ENCODE measurements at regions not wholly inside any gene's neighbourhood (a gene's known extent, or its start where the extent isn't known, plus 50 kb on each side); places are given as distances from the start of the nearest gene placed in this dataset.
"Not testable (repeated sequence)": the region's sequence is repeated elsewhere in the genome, so short reads cannot be mapped to it uniquely, and the experiment has no call there.

DNA sequence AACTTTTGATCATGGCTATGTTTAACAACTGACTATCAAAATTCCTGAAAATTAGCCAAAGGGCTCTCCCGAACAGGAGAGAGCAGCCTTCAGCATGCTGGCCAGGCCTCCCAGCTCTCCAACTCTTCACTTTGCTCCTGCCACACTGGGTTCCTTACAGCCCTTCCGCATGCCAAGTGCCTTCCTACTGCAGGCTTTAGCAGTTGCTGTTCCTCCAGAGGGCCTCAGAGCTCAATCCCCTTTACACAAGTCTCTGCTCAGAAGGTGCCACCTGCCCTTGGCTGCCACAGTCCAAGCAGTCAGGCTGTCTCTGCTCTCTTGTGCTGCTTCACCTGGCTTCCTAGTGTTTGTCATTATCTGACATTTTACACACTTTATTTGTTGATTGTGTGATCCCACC is 553.1 kb upstream of the PPP2R3A start:
- DNase-seq = no peak

- no peak for DNase-seq
Observed at GRCh38 chr3:135416182-135416581, 549.3 kb upstream of the PPP2R3A start.

DNA sequence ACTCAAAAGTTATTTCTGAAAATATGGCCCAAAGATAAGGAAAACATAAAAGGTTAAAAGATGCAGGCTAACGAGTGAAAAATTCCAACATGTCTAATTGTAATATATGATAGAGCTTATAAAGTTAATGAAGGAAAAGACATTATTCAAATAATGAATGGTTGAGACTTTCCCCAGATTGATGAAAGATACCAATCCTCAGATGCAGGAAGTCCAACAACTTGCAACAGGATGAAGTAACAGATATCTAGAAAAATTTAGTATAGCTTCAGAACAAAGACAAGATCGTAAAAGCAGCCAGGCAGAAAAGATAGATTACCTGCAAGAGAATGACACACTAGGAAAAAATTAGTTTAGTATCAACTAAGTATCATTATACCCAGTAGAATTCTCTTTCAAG is 546.4 kb upstream of the PPP2R3A start:
- DNase-seq = no peak

- DNase-seq = no peak
Observed at GRCh38 chr3:135426508-135426907, 539.0 kb upstream of the PPP2R3A start.

- no peak for DNase-seq
Observed at GRCh38 chr3:135432402-135432801, 533.1 kb upstream of the PPP2R3A start.

DNA sequence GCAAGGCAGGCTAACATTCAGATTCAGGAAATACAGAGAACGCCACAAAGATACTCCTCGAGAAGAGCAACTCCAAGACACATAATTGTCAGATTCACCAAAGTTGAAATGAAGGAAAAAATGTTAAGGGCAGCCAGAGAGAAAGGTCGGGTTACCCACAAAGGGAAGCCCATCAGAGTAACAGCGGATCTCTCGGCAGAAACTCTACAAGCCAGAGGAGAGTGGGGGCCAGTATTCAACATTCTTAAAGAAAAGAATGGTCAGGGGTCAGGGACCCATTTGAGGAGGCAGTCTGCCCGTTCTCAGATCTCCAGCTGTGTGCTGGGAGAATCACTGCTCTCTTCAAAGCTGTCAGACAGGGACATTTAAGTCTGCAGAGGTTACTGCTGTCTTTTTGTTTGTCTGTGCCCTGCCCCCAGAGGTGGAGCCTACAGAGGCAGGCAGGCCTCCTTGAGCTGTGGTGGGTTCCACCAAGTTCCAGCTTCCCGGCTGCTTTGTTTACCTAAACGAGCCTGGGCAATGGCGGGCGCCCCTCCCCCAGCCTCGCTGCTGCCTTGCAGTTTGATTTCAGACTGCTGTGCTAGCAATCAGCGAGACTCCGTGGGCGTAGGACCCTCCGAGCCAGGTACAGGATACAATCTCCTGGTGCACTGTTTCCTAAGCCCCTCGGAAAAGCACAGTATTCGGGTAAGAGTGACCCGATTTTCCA is 526.5 kb upstream of the PPP2R3A start:
- DNase-seq = not testable (repeated sequence)

GRCh38 chr3:135439632-135440031 is 525.9 kb upstream of the PPP2R3A start:
- DNase-seq = not testable (repeated sequence)

GRCh38 chr3:135440233-135440632 is 525.3 kb upstream of the PPP2R3A start:
- no peak for DNase-seq

DNA sequence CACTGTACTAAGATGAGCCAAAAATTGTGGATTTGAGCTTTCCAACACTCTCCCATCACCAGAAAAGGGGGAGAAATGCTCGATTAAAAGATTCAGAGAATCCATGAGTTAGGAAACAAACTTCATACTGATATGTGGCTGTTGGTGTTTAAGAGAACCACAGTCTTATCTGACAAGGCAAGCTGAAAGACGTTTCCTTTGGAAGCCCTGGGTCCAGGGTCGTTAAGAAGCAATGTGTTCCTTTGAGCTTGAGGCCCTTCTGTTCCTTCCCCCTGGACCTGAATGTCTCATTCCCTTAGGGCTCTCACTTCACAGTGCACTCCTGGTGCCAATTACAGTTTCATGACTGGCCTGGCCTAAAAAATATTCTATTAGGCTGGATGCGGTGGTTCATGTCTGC is 524.8 kb upstream of the PPP2R3A start:
- DNase-seq = no peak

DNA sequence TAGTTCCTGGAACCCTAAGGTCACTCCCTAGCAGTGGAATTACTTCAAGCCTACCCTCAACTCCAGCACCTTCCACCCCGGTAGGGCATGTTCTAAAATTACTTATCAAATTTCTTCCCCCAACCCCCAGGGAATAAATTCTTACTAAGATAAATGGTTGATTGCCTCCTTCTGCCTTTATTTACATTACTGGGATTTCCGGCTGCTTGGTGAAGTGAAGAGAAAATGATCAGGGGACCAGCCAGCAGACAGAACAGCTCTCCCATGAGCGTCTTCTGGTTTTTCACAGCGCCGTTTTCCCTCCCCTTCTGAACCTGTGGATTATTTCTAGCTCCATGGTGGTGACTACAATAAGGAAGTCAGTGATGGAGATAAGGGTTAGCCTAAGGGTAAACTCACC is 521.5 kb upstream of the PPP2R3A start:
- DNase-seq = no peak

DNA sequence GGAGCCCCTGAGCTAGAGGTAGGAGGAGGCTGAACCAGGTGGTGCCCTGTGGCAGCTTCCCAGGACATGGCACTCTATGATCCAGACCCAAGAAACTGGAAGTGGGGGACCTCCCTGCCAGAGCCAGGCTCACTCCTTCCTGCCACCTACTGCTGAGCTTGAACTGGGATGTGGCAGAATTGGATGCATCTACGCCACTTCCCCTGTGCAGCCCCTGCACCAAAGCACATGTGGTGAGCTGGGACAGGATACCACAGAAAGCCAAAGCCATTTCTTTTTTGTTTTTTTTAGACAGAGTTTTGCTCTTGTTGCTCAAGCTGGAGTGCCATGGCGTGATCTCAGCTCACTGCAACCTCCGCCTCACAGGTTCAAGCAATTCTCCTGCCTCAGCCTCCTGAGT is 518.0 kb upstream of the PPP2R3A start:
- no peak for DNase-seq

DNA sequence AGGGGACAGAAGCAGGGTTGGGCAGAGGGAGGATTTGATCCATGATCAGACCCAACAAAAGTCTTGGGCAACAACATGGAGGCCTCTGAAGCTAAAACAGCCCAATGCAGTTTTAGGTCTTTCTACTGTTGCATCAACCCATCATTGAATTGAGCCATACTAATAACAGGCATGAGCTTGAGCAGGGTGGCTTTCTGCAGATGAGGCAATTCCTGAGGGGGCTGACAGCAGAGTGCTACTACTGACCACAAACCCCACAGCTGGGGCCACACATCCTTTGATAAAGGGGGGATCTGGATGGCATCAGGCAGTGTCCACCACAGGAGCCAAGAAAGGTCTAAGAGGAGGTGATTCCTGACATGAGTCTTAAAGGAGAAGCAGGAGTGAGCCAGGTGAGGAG is 517.0 kb upstream of the PPP2R3A start:
- DNase-seq = no peak

DNA sequence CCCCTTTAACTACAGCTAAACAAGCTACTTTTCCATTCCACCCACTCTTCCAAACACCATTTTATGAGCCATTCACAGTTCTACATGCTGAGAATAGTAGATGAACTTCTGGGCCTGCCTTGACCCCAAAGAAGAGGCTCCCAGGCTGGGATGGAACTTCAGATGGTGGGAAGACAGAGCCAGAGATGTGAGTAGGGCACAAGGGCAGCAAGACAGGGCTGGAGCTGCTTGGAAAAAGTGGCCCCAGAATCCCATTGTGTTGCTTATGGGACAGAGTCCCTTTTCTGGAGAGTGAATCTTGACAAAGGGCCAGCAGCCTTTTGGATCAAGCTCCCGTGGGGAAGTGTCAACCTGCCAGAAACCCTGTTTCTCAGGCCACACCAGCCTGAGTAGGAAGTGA is 516.5 kb upstream of the PPP2R3A start:
- no peak for DNase-seq

- DNase-seq = no peak
Observed at GRCh38 chr3:135451037-135451785, 514.3 kb upstream of the PPP2R3A start.

DNA sequence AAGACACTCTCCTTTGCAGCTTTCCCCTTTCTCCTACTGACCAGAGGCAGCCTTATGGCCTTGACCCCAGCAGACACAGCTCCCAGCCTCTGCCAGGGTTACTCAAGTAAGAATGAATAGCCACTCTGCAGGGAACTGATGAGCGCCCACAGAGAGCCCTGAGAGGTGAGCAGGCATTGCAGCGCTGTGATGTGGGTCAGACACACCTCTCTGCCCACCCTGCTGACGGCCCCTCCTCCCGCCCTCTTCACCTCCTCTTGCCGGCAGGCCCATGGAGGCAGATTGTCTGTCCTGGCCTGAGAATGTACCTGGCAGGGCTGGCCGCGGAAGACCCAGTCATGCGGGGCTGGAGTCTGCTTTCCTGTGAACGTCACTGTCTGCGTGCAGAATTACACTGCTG is 512.6 kb upstream of the PPP2R3A start:
- no peak for DNase-seq

GRCh38 chr3:135453326-135453725 is 512.2 kb upstream of the PPP2R3A start:
- no peak for DNase-seq

GRCh38 chr3:135454890-135455289 is 510.6 kb upstream of the PPP2R3A start:
- no peak for DNase-seq

- peak; percentile 86 for DNase-seq
Observed at GRCh38 chr3:135456108-135456790, 509.3 kb upstream of the PPP2R3A start.

DNA sequence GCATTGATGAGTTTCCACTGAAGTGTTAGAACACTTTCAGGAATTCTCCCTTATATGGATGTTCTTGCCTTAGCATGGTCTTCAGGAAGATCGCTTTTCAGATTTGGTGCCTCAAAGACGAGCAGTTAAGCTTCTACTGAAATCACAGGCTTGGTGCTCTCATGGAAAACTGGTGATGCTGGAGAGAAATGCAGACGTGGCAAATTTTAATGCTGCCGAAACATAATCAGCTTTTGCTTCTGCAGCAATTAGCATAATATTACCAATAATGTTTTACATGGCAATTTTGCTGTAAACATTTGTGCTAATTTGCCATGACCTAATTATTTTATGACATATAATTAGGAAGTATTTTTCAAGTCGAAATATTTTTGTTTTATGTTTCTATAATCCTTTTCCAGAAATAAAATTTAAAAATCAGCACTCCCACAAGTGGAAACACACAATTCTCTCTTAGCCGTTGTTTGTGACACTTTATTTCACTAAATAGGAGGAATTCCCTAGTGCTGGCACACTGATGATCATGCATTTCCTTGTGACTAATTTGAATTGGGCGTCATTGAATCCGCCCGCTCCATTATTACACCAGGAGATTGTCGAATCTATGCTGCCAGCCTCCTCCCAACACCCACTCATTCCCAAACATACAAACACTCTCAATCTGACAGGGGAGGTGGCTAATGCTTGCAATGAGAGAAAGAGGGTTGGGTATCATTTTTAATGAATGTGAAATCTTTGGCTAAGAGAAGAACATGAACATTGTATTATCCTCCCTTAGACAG is 506.8 kb upstream of the PPP2R3A start:
- no peak for DNase-seq

GRCh38 chr3:135460273-135460672 is 505.3 kb upstream of the PPP2R3A start:
- no peak for DNase-seq

- no peak for DNase-seq
Observed at GRCh38 chr3:135471911-135472310, 493.6 kb upstream of the PPP2R3A start.

- DNase-seq = no peak
Observed at GRCh38 chr3:135473449-135473848, 492.1 kb upstream of the PPP2R3A start.

- peak; percentile 42 for DNase-seq
Observed at GRCh38 chr3:135487261-135487660, 478.3 kb upstream of the PPP2R3A start.
